ENCODE measurements at regions not wholly inside any gene's neighbourhood (a gene's known extent, or its start where the extent isn't known, plus 50 kb on each side); places are given as distances from the start of the nearest gene placed in this dataset.

DNA sequence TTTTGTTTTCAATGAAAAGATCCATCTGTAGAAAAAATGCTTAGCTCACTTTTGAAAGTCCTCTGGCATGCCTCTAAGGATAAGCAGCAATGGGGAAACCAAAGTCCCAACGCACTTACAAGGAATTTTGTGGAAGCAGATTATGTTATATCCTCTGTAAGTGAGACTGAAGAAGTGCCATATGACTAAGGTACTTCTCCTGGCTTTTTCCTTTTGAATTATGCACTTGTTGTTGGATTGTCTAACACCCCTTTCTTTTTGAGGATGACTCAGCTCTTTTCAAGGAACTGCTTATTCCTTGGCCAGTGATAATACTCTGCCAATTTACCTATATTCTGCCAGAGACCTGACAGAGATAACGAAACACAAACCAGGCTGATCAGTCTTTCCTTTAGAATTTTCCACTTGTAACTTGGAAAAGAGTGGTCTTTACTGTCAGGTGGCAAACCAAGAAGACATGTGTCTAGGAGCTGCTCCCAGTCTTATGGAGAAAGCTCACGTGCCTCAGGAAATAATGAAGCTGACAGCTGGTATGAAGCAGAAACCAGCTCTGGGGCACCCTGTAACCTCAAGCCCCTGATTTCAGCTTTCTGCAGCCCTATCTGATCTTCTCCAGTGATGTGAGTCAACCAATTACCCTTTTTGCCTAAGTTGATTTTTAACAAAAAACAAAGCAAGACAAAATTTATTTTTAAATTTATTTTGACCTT lies 290.8 kb upstream of the FBXL7 start:
- H3K4me1 Mint-ChIP-seq: no peaks in the 10 kb centered on the region
- peaks cover 11% of the 10 kb centered on the region for H3K9me3 Mint-ChIP-seq
- H3K27ac Mint-ChIP-seq: no peak overlapping the region
- no peak for DNase-seq
- CTCF ChIA-PET: no interaction called here
- no peaks in the 10 kb centered on the region for H3K27me3 Mint-ChIP-seq
- H3K4me3 Mint-ChIP-seq: no peak overlapping the region
- H3K36me3 Mint-ChIP-seq: no peaks in the 10 kb centered on the region

DNA sequence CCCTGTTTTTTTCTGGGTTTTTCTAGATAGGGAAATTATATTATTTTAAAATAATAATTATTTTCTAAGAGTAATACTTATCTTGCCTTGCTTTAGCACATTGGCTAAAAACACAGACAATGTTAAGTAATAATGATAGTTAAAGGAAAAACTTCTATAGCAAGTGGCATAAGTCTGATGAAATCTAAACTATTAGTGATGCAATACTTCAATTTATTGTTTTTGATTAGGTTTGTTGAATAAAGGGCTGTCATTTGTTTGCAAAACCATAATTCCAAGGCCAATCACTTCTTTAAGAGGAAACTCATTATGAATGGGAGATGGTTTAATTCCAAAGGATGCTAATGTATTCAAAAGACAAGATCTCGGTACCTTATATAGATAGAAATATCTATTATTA lies 293.8 kb upstream of the FBXL7 start:
- CTCF ChIA-PET: no interaction called here
- H3K9me3 Mint-ChIP-seq: peaks cover 14% of the 10 kb centered on the region
- no peaks in the 10 kb centered on the region for H3K36me3 Mint-ChIP-seq
- no peak overlapping the region for H3K27ac Mint-ChIP-seq
- DNase-seq: no peak
- H3K4me1 Mint-ChIP-seq: no peaks in the 10 kb centered on the region
- no peaks in the 10 kb centered on the region for H3K27me3 Mint-ChIP-seq
- no peak overlapping the region for H3K4me3 Mint-ChIP-seq

DNA sequence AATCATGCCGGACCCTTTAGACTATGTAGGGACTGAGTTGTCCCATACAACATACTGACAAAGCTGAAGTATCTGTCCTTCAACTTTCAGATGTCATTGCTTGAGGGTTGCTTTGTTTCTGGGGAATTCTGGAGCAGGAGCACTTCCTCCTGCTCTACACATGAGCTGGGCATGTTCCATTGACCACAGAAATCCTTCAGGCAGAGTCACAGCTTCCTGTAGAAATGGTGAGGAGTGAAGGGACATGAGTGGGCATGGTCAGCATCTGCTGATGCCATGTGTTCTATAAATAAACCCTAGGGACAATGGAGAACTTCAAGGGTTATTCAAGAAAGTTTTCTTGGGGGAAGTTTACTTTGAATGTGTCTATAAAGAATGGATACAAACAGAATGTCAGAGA lies 296.6 kb upstream of the FBXL7 start:
- H3K27me3 Mint-ChIP-seq: no peaks in the 10 kb centered on the region
- DNase-seq: no peak
- H3K4me1 Mint-ChIP-seq: no peaks in the 10 kb centered on the region
- CTCF ChIA-PET: no interaction called here
- H3K27ac Mint-ChIP-seq: no peak overlapping the region
- H3K9me3 Mint-ChIP-seq: peaks cover 12% of the 10 kb centered on the region
- no peaks in the 10 kb centered on the region for H3K36me3 Mint-ChIP-seq
- no peak overlapping the region for H3K4me3 Mint-ChIP-seq

DNA sequence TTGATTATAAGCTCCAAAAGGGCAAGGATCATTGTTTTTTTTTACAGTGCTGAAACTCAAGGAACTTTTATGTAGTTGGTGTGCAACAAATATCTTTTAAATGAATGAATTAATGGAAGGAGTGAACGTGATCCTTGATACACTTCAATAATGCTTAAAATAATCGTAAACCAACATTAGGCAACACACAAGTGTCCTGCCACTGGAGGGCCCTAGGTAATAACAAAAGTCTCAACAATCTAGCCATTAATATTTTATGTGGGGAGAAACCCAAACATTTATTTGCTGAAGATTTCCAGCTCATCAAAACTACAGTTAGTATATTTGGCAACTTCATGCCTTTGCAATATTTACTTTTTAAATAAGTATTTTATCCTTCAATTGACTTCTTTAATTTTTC lies 309.0 kb upstream of the FBXL7 start:
- no peak for DNase-seq
- CTCF ChIA-PET: no interaction called here
- Mint-ChIP-seq H3K4me3 (no peak overlapping the region), H3K27ac (no peak overlapping the region), H3K27me3 (no peaks in the 10 kb centered on the region), H3K36me3 (no peaks in the 10 kb centered on the region), H3K9me3 (peaks cover 14% of the 10 kb centered on the region), H3K4me1 (no peaks in the 10 kb centered on the region)

DNA sequence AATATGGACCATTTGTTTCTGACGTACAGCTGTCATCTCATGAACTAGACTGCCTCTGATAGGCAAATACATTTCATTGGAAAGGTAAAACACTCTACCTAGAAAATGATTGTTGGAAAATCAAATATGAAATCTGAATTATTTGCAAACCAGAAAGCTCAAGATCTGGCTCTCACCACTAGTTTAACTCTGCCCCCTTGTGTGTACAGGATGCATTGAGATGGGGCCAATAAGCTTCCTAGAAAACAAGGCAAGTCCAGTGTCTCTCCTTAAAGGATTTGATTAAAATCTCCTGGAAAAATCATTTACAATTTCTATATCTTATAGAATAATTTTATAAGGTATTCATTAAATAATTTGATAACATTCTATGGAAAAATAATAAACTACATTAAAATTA lies 311.9 kb upstream of the ANKH start:
- Mint-ChIP-seq H3K9me3 (peaks cover 1% of the 10 kb centered on the region), H3K27ac (no peak overlapping the region), H3K27me3 (no peaks in the 10 kb centered on the region), H3K4me3 (no peak overlapping the region), H3K4me1 (no peaks in the 10 kb centered on the region), H3K36me3 (no peaks in the 10 kb centered on the region)
- no peak for DNase-seq
- CTCF ChIA-PET: no interaction called here

DNA sequence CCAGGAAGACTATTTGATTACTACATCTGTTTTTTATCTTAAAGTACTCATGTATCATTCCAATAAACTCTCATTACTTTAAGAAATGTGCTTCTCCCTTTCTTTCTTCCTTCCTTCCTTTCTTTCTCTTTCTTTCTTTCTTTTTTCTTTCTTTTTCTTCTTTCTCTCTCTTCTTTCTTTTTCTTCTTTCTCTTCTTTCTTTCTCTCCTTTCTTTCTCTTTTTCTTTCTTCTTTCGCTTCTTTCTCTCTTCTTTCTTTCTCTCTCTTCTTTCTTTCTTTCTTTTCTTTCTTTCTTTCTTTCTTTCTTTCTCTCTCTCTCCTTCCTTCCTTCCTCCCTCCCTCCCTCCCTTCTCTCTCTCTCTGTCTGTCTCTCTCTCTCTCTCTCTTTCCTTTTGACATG lies 298.6 kb upstream of the ANKH start:
- no peaks in the 10 kb centered on the region for H3K36me3 Mint-ChIP-seq
- H3K9me3 Mint-ChIP-seq: peaks cover 22% of the 10 kb centered on the region
- CTCF ChIA-PET: no interaction called here
- H3K27me3 Mint-ChIP-seq: no peaks in the 10 kb centered on the region
- H3K4me1 Mint-ChIP-seq: no peaks in the 10 kb centered on the region
- H3K4me3 Mint-ChIP-seq: no peak overlapping the region
- H3K27ac Mint-ChIP-seq: no peak overlapping the region
- DNase-seq: no peak

DNA sequence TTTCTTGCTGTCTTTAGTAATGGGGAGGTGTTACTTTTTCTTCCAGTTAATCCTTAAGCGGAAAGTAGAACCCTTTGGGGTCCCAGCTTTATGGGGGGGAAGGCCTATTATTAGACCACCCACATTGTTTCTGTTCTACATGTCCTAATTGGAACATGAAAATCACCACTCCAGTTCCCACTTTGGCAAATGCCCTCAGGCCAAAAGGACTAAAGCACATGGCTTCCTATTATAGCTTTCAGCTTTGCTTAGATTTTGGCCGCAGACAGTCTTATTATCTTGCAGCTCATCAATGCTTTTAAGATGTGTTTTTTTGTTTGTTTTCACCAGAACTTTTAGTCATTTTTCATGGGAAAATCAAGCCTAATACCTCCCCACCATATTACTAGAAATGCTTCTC lies 296.8 kb upstream of the ANKH start:
- Mint-ChIP-seq H3K27me3 (no peaks in the 10 kb centered on the region), H3K36me3 (no peaks in the 10 kb centered on the region), H3K4me1 (no peaks in the 10 kb centered on the region), H3K4me3 (no peak overlapping the region), H3K27ac (no peak overlapping the region), H3K9me3 (peaks cover 17% of the 10 kb centered on the region)
- no peak for DNase-seq
- CTCF ChIA-PET: no interaction called here

DNA sequence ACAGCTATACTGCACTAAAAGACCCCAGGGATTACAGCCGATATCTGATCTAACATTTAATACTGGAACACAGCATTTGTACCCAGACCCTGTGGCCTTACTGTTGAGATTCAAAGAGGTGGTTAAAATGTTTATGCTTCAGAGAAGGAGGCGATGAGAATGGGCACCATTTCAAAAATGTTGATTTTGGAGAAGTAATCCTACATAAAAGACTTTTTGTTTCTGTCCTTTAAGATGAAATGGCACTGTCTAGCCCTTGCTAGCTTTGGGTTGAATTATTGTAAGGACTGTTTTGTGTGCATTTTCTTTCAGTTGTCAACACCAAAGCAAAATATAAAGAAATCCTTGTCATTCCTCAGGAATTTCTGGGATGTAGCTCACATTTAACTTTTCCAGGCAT lies 288.5 kb upstream of the ANKH start:
- Mint-ChIP-seq H3K27me3 (no peaks in the 10 kb centered on the region), H3K36me3 (no peaks in the 10 kb centered on the region), H3K4me1 (no peaks in the 10 kb centered on the region), H3K9me3 (peaks cover 10% of the 10 kb centered on the region), H3K4me3 (no peak overlapping the region), H3K27ac (no peak overlapping the region)
- CTCF ChIA-PET: no interaction called here
- no peak for DNase-seq

DNA sequence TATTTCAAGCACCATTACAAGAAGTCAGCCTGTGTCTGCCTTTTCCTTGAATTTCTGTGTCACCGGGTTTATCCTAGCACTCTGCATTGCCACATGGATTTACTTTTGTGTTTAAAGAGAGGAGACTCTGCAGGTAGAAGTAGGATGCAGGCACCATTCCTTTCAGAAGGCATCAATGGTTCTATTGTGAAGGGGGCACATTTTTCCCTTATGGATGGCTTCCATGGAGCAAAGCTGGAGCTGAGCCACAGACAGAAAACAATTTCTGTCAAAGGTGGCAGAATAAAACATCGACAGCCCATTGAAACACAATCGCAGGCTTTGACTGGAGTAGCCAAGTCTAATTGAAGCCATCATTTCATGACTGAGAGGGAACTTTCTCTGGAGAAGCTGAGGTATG lies 288.0 kb upstream of the ANKH start:
- Mint-ChIP-seq H3K36me3 (no peaks in the 10 kb centered on the region), H3K4me1 (no peaks in the 10 kb centered on the region), H3K4me3 (no peak overlapping the region), H3K9me3 (peaks cover 14% of the 10 kb centered on the region), H3K27me3 (no peaks in the 10 kb centered on the region), H3K27ac (no peak overlapping the region)
- CTCF ChIA-PET: no interaction called here
- no peak for DNase-seq

DNA sequence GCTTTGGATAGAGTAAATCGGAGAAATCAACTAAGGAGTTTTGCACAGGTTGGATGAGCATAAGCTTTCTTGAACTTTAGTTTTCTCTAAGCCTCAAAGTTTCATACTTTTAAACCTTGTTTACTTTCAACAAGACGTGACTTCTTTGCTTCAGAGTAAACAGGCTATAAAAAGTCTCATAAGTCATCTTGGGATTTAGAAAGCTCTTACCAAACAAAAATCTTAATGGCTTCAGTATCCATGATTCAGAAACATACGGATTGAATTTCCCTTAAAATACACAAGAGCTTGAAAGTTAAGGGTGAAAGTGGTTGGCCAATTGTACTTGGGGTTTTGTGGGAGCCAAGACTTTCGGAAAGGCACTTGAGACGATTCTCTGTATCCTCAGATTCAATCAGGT lies 270.9 kb upstream of the ANKH start:
- CTCF ChIA-PET: no interaction called here
- DNase-seq: no peak
- Mint-ChIP-seq H3K36me3 (no peaks in the 10 kb centered on the region), H3K9me3 (peaks cover 3% of the 10 kb centered on the region), H3K27ac (no peak overlapping the region), H3K4me1 (no peaks in the 10 kb centered on the region), H3K27me3 (peaks cover 5% of the 10 kb centered on the region), H3K4me3 (no peak overlapping the region)

DNA sequence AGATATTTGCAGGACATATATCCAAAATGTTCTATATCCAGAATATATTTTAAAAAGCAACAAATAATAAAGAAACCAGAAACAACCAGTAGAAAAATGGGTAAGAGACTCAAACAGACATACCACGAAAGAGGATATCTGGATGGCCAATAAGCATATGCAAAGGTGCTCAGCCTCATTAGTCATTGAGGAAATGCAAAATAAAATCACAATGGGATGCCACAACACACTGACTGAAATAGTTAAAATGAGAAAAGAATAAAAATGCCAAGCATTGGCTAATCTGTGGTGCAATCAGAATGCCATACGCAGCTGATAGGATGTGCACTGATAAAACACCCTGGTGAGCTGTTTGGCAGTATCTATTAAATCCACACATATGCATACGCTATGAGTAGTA lies 265.8 kb upstream of the ANKH start:
- no peaks in the 10 kb centered on the region for H3K36me3 Mint-ChIP-seq
- DNase-seq: no peak
- CTCF ChIA-PET: no interaction called here
- no peaks in the 10 kb centered on the region for H3K4me1 Mint-ChIP-seq
- no peak overlapping the region for H3K4me3 Mint-ChIP-seq
- H3K27ac Mint-ChIP-seq: no peak overlapping the region
- H3K9me3 Mint-ChIP-seq: peaks cover 7% of the 10 kb centered on the region
- peaks cover 5% of the 10 kb centered on the region for H3K27me3 Mint-ChIP-seq

DNA sequence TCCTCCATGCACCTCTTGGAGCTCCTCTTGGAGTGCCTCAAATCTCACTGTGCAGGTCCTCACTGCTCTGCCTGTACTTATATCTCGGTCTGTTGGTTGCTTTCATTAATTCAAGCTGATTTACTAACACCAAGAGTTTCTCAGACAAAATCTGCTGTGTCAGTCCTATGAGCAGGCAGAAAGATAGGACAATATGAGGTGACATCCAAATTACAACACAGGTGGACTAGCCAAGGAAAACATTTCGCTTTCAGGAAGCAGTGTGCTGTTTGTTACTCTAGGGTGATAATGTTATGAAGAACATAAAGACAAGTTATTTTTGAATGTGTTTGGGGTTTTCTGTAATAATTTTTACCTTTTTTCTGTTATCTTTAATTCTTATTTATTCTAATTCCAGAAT lies 264.1 kb upstream of the ANKH start:
- no peak for DNase-seq
- Mint-ChIP-seq H3K4me3 (no peak overlapping the region), H3K4me1 (no peaks in the 10 kb centered on the region), H3K36me3 (no peaks in the 10 kb centered on the region), H3K9me3 (peaks cover 13% of the 10 kb centered on the region), H3K27me3 (peaks cover 5% of the 10 kb centered on the region), H3K27ac (no peak overlapping the region)
- CTCF ChIA-PET: interaction anchor here (0.6 kb wide), 1 partner anchor 609 kb away, joined by 3 read pairs; no protein-coding TSS in a partner anchor

DNA sequence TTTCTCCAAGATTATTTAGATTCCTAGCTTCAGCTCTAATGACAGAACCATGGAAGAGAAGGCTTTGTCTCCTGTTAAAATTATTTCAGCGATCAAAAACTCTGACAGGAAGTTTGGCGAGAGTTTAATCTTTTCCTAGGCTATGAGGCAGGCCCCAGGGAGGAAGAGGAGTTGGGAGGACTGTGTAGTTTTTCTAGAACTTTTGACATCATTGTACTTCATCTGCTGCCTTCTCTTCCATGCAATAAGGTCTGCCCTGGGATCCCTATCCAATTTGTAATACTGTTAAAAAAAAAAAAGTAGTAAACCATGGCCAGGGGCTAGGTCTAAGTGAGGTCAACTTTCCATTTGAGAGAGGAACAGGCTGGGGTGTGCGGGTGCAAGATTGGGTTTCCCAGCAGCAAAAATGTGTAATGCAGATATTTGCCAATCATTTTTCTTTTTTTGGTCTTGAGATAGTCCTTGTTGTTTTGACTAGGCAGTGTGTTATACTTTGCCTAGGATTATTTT lies 261.9 kb upstream of the ANKH start:
- H3K4me3 Mint-ChIP-seq: no peak overlapping the region
- no peaks in the 10 kb centered on the region for H3K4me1 Mint-ChIP-seq
- no peak overlapping the region for H3K27ac Mint-ChIP-seq
- no peaks in the 10 kb centered on the region for H3K27me3 Mint-ChIP-seq
- H3K36me3 Mint-ChIP-seq: no peaks in the 10 kb centered on the region
- no peak for DNase-seq
- peaks cover 16% of the 10 kb centered on the region for H3K9me3 Mint-ChIP-seq
- CTCF ChIA-PET: interaction anchor here (0.7 kb wide), 1 partner anchor 213 kb away, joined by 3 read pairs; no protein-coding TSS in a partner anchor

DNA sequence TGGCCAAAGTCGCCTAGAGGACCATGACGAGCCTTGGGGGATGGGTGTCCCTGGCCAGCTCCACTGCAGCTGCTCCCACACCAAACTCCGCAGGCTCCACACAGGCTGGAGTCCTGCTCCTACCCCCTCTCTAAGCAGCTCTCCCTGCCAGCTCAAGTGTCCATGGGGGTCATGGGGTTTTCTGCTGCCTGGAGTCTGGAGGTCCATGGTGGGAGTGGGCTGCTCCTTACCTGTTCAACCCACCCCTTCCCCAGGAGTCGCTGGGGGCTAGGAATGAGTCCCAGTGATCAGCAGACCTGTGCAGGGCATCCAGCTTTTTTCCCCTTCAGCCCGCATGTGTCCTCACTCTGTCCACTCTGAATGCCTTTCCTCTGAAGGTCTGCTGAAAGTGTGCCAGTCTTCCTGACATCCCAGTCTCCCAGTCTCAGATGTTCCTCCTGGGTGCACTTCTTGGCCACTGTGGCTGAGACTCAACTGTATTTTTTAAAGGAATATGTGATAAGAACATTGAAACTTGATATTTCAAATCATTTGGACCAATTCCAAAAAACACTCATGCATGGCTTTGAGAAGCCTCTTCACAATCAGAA lies 261.3 kb upstream of the ANKH start:
- Mint-ChIP-seq H3K27ac (no peak overlapping the region), H3K27me3 (no peaks in the 10 kb centered on the region), H3K9me3 (peaks cover 16% of the 10 kb centered on the region), H3K36me3 (no peaks in the 10 kb centered on the region), H3K4me3 (no peak overlapping the region), H3K4me1 (no peaks in the 10 kb centered on the region)
- DNase-seq: no peak
- CTCF ChIA-PET: interaction anchor here (0.7 kb wide), 1 partner anchor 214 kb away, joined by 3 read pairs; no protein-coding TSS in a partner anchor

DNA sequence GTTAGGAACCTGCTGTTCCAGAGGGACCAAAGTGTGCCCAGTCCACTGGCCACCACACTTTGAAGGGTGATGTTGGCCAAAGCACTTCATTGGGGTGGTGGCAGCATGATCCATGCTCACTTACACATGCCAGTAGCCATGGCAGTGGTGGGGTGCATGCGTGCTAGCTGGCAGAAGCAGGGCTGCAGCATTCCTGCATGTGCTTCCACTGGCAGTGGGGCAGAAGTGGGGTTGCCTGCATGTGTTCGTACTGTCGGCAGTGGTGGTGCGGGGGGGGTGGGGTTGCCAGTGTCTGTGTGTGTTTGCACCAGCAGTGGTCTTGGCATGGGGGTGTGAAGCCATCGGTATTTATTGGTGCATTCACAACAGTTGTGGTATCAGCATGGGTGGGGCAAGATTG lies 260.3 kb upstream of the ANKH start:
- no peaks in the 10 kb centered on the region for H3K27me3 Mint-ChIP-seq
- no peak overlapping the region for H3K4me3 Mint-ChIP-seq
- peaks cover 16% of the 10 kb centered on the region for H3K9me3 Mint-ChIP-seq
- CTCF ChIA-PET: interaction anchor here (1.3 kb wide), 1 partner anchor 26 kb away, joined by 3 read pairs; no protein-coding TSS in a partner anchor
- H3K4me1 Mint-ChIP-seq: no peaks in the 10 kb centered on the region
- DNase-seq: no peak
- H3K27ac Mint-ChIP-seq: no peak overlapping the region
- no peaks in the 10 kb centered on the region for H3K36me3 Mint-ChIP-seq
